HG02610 (cell line): ENCODE measurements at regions not wholly inside any gene's neighbourhood (a gene's known extent, or its start where the extent isn't known, plus 50 kb on each side); places are given as distances from the start of the nearest gene placed in this dataset.
"Not testable (repeated sequence)": the region's sequence is repeated elsewhere in the genome, so short reads cannot be mapped to it uniquely, and the experiment has no call there.

Source experiments
- ATAC-seq: cut with Tn5 transposase; IDR thresholded peaks from one replicate; pipeline ENCODE4 v1.9.1; 2021; ENCODE audit warnings: mild to moderate bottlenecking, moderate library complexity; ENCODE audit not compliant: unreplicated experiment

DNA sequence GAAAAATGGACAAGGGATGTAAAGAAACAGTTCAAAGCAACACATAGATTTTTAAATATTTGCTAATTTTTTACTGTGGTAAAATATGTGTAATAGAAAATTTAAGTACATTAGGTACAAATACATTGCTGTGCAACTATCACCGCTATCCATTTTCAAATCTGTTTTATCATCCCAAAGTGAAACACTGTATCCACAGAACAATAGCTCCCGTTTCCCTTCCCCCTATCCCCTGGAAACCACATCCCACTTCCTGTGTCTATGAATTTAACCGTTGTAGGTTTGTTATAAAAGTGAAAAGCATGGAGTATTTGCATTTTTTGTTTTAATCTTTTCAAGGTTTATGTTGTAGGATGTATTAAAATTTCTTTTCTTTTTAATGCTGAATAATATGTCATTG lies 152.9 kb upstream of the HSFY1 start:
- not testable (repeated sequence) for ATAC-seq

DNA sequence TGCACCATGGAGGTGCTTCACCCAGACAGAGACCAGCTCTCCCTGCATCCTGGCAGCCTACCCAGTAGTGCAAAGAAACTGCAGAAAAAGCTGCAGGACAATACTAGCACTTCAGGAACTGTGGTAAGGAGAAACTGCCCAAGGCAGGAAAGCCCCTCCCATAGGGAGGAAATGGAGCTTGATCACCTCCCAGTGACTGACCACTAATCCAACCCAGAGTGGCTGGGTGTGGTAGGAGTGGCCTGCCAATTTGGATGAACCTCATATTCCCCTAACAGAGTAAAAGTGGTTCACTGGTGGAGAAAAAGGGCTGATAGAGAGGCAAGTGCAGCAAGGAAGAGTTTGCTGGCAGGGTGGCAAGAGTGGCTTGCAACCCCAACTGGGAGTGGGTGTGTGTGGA lies 125.7 kb upstream of the HSFY1 start:
- ATAC-seq: not testable (repeated sequence)

DNA sequence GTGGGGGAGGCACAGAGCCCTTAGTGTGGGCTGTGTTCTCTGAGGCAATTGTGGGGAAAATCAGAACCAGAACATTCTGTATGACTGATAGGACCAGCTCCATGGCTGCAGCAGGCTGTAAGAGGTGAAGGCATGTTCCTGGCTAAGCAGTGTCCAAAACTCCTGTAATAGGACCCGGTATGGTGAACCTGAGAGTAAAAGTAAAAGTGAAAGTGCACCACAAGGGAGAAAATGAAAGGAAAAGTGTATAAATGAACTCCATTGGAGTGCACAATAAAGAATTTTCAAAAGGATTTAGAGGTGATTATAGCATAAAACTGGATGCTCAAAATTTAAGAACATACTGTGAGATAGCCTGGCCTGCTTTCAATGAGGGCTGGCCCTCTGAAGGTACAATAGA lies 125.1 kb upstream of the HSFY1 start:
- peak; percentile 87 for ATAC-seq

GRCh38 chrY:18423970-18424608 lies 122.4 kb upstream of the HSFY1 start:
- ATAC-seq: not testable (repeated sequence)

- not testable (repeated sequence) for ATAC-seq
Measured at GRCh38 chrY:18433540-18433939, 113.0 kb upstream of the HSFY1 start.

GRCh38 chrY:18445853-18446252 lies 100.7 kb upstream of the HSFY1 start:
- ATAC-seq: peak; percentile 83

DNA sequence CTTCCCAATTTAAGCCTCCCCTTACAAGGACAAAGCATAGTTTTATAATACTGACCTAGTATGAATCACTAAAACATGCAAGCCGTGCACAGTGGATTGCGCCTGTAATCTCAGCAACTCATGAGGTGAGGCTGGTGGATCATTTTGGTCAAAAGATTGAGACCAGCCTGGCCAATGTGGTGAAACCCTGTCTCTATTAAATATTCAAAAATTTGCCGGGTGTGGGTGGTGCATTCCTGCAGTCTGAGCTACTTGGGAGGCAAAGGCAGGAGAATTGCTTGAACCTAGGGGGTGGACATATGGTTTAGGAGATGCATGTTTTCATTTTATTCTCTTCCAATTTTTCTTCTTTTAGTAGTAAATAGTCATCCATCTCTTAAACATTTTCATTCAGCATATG lies 93.7 kb upstream of the HSFY1 start:
- not testable (repeated sequence) for ATAC-seq

GRCh38 chrY:18459136-18459535 lies 87.4 kb upstream of the HSFY1 start:
- not testable (repeated sequence) for ATAC-seq

DNA sequence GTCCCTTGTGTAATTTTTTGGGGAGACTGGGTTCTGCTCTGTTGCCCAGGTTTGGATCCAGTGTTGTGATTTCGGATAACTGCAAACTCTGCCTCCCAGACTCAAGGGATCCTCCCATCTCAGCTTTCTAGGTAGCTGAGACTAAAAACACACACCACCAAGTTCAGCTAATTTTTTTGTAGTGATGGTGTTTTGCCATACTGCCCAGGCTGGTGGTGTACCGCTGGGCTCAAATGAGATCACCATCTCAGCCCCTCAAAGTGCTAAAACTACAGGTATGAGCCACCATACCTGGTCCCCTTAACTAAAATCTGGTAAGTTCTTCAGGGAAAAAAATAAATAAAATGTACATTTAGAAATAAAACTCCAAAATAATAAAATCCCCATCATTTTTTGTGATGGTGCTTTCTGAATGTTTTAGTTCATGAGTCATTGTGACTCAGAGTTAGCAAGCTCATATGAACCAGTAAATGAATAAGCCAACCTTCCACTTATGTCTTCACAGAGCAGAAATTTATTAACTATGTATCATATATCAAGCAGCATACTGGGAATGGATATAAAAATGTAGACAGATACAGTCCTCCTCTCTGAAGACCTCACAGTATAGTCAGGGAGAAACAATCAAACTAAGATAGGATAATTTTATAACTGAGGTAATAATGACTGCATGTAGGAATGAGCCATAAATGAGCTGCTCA lies 85.2 kb upstream of the HSFY1 start:
- not testable (repeated sequence) for ATAC-seq

DNA sequence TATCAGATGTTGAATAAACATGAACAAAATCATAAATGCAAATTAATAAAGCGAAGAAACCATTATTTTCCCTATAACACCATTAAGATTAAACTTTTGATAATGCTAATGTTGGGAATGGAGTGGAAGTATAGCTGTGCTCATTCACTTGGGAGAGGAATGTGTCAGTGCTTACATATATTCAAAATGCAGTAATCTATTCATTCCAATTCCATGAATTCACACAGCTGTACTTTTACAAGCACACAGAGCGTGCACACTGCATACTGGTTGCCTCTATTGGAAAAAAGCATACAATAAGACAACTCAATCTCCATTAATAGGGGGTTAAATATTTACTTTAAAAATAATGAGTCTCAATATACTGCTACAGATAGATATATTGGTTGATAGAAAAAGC lies 81.7 kb upstream of the HSFY1 start:
- not testable (repeated sequence) for ATAC-seq

GRCh38 chrY:18466661-18467060 lies 79.9 kb upstream of the HSFY1 start:
- ATAC-seq: not testable (repeated sequence)

DNA sequence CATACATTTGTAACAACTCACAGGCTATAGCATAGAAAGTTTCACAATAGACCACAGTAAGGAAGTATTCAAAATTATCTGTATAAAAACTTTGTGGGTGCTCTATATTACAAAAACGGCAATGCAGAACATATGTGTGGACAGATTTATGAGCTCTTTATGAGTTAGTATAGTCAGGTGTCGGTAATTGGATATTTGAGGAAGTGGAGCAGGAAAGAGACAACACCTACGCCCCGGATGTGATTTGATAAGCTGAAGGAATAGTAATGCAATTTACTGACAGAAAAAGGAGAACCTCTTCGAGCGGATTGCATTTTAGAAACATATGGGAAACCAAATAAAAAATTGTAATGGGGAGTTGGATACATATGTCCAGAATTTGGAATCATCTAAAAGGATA lies 63.2 kb upstream of the HSFY1 start:
- ATAC-seq: not testable (repeated sequence)
